Testis (tissue), 2 donors: ENCODE measurements at regions not wholly inside any gene's neighbourhood (a gene's known extent, or its start where the extent isn't known, plus 50 kb on each side); places are given as distances from the start of the nearest gene placed in this dataset.

Experiments used
- CTCF ChIP-seq, 3 experiments: fragments of 450-650 bp in 2 of 3; fragments of 200-600 bp in 1 of 3; sonication (generic) in 1 of 3; IDR thresholded peaks; one replicate each; pipeline ENCODE4 v1.5.1; 2016 to 2019; ENCODE audit warnings: antibody characterized with exemption in 3 of 3, mild to moderate bottlenecking in 2 of 3, moderate library complexity in 1 of 3
- POLR2A ChIP-seq: fragments of 450-650 bp; IDR thresholded peaks from one replicate; pipeline ENCODE4 v1.6.1; 2017; ENCODE audit warnings: antibody characterized with exemption, mild to moderate bottlenecking, moderate library complexity

GRCh38 chr1:14270821-14271220 is 327.7 kb upstream of the KAZN start:
- TF ChIP-seq POLR2A (no peak), CTCF (IDR thresholded peaks at IDR 0.05) (no peak)
